ENCODE measurements at regions not wholly inside any gene's neighbourhood (a gene's known extent, or its start where the extent isn't known, plus 50 kb on each side); places are given as distances from the start of the nearest gene placed in this dataset.

- TF ChIP-seq CTCF (IDR thresholded peaks at IDR 0.05): no peak
- TF ChIP-seq POLR2AphosphoS5 (IDR thresholded peaks at IDR 0.05; ENCODE audit: low read depth, low read length): no peak
Measured at GRCh38 chr14:101464984-101465794, 96.1 kb upstream of the DIO3 start.

Measured in Panc1 (cell line).